HG02870 (cell line): ENCODE measurements at regions not wholly inside any gene's neighbourhood (a gene's known extent, or its start where the extent isn't known, plus 50 kb on each side); places are given as distances from the start of the nearest gene placed in this dataset.

Experiments
- ATAC-seq: cut with Tn5 transposase; IDR thresholded peaks from one replicate; pipeline ENCODE4 v1.9.1; 2021; ENCODE audit warnings: mild to moderate bottlenecking, moderate library complexity; ENCODE audit not compliant: unreplicated experiment

GRCh38 chr3:31048143-31048542, 153.7 kb upstream of the GADL1 start:
- ATAC-seq: no peak

DNA sequence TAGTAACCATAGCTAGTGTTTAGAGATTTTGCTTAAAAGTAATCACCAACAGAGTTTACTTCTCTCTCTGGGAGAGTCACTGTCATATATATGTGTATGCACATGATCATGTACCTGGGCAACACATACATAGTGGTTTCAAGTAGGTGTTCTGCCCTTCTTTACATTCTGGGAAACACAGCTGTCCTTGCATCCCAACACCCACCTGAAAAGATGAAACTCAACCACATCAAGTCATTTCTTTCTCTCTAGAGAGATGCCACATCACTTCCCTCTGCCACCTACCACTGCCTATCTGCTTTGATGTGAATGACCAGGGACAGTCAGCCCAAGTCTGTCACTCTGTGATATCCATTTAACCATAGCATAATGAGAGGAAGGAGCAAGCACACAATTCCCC, 155.8 kb upstream of the GADL1 start:
- ATAC-seq: no peak

GRCh38 chr3:31051226-31051625, 156.8 kb upstream of the GADL1 start:
- no peak for ATAC-seq

GRCh38 chr3:31053299-31053698, 158.8 kb upstream of the GADL1 start:
- ATAC-seq: no peak

DNA sequence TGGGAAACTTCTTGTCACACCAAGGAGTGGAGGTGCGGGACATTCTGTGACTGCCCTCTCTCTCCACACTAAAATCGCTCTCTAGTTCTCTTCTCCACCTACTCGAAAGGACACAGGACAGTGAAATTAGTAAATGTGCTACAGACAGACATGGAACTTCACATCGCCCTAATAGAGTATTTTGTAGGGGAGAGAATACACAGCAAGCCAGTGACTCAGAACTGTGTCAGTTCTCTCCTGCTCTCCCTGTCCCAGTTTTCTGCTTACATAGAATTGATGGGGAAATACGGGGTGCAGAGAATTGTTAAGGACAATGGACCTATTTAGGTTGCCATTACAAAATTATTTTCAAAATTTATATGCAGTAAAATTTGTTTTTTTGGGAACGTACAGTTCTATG, 159.6 kb upstream of the GADL1 start:
- ATAC-seq: no peak

DNA sequence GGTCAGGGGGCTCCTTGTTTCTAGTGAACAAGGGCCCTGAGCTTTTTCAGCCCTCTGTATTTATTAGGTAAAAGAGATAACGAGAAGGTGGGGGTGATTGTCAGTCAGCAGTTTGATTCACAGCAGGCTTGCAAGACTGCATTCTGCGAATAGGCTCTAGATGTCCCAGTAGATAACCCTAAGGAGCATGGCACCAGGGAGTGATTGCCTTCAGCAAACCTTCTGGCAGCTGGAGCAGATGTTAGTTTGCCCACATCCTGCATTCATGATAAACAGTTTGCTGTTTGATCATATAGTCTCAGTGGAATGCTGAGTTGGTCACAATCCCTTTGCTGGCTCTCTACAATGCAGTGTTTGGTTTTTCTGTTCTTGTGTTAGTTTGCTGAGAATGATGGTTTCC, 161.3 kb upstream of the GADL1 start:
- no peak for ATAC-seq

DNA sequence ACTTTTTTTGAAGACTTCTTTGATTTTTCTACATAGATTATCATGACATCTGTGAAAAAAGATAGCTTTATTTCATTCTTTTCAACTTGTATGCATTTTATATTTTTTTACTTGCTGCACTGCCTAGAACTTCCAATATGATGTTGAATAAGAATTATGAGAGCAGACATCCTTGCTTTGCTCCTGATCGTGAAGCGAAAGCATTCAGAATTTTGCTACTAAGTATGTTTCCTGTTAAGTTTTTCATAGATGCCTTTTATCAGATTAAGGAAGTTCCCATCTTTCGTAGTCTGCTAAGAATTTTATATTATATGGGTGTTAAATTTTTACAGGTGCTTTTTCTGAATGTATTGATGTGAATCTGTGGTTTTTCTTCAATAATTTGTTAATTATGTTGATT, 163.4 kb upstream of the GADL1 start:
- no peak for ATAC-seq

DNA sequence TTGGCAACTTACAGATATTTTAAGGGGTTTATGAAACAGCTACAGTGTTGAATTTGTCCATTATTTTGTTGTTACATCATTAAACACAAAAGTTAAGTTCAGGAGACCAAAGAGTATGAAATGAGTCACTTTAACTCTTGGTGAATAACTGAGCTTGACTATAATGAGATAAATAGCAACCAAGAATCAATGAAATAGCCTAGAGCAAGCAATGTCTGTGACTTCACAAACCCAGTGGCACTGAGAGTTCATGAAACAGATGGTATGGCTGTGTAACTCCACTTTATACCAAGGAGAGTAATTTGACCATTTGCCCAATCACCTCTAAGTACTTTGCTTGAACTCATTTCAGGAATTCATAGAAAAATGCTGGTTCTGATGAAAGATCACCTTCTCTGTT, 169.6 kb upstream of the GADL1 start:
- ATAC-seq: no peak

GRCh38 chr3:31065765-31066164, 171.3 kb upstream of the GADL1 start:
- no peak for ATAC-seq

DNA sequence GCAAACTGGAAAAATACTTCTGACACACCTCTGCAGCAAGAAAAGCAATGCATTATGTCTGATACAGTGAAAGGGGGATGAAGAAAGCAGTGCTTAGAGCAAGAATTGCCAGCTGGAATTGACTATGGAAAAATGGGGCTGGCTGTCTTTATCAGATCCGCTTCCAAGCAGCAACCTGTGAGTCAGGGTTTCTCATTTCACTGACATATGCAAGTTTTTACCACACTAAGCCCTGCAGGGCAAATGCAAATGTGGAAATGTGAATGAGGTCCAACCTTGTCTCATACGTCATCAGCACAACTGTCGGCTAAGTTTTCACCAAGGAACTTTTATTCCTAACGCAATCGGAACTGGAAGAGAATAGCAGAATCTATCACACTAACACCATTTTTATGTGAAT, 172.5 kb upstream of the GADL1 start:
- no peak for ATAC-seq

DNA sequence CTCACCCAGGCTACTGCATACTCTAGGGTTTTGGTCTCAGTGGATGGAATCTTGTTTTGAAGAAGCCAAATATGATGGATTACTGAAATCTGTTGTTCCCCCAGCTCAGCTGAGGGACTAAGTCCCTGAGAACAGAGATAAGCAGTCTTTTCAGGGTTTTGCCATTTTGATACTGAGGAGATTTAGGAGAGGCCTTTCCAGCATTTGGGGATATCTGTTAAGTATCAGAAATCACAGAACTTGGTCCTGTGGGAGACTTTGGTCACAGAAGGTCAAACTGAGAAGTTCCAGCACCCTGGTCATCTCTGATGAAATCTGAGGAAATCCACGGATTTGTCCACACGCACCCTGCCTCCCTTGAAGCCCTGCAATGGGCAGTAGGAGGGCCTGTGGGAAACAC, 181.0 kb upstream of the GADL1 start:
- ATAC-seq: no peak

DNA sequence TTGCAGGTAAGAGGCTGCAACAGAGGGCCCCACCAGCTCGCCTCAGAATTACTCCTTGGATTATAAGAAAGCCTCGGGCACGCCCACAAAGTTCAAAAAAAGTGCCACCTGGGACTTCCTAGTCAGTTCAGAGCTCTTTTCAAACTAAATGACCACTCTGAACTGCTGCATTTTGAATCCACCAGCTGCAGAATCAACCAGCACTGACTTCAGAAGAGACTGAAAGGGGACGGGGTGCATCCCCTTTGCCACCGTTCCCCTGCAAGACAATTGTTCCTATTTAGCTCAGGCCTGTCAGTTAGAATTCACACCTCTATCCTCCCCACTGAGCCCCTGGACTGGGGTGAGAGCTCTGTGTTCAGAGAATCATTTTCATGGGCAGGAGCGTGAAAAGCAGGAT, 181.4 kb upstream of the GADL1 start:
- no peak for ATAC-seq

DNA sequence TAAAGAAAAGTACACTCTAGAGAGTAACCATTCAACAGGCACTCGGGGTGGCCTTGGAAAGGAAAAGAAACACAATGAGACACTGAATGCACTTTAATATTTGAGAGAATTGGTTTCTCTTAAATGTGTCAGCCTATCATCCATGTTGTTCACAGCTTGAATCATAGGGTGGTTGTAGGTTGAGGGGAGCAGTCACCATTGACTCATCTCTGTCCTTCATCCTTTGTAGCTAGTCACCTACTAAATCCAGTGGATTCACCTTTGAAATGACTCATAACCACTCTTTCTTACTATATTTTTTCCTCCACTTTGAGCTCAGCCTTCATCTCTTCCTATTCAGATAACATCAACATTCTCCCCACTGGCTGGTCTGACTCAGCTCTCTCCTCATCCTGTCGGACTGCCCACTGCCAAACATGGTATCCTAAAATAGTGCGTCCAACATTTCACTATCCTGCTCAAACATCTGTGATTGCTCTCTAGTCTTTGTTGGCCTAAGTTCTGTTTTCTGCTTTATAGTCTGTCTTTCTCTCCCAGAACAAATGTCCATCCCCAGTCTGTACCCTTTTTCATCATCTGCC, 182.7 kb upstream of the GADL1 start:
- peak; percentile 88 for ATAC-seq

- ATAC-seq: no peak
Observed at GRCh38 chr3:31077826-31078225, 183.4 kb upstream of the GADL1 start.

DNA sequence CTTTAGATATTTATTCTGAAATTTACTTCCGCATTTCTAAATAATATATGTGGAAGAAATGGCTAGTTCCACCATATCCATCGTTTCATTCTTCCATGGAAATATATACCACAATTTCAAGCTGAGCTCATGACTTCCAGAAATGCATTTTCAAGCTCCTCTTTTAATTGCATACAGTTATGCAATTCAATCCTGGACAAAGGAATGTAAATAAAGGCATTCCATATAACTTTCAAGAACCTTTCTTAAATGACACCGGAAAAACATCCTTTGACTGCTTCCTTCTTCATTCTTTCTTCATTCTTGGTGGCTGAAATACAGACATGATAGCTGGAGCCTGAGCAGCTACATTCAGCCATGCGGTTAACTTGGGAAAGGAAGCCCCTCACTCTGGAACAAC, 185.2 kb upstream of the GADL1 start:
- no peak for ATAC-seq

DNA sequence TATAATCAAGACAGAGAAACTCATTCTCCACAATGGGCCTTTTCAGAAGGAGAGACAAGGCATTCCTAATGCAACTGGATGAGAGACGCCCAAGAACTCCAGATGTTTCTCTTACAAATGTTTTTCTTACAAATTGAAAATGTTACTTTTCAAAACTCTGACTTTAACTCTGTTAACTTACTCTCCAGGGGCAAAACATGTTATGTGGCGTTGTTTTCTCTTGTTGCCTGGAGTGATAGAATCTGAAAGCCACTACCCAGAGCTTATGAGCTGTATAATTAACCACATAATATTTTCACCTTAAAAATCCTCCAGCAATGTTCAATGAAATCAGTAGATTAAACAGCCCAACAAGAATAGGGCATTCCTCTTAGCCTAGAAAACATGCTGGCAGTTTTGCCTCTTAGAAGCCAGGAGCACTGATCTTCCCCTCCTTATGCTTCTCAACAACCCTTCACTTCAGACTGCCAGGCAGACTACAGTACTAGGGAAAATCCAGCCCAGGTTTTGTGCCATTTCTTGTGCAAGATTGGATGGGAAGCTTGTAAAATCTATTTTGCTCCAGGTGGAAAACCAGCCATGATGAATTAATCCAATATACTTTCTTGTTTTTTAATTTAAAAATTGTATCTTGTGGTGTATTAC, 186.7 kb upstream of the GADL1 start:
- ATAC-seq: no peak

DNA sequence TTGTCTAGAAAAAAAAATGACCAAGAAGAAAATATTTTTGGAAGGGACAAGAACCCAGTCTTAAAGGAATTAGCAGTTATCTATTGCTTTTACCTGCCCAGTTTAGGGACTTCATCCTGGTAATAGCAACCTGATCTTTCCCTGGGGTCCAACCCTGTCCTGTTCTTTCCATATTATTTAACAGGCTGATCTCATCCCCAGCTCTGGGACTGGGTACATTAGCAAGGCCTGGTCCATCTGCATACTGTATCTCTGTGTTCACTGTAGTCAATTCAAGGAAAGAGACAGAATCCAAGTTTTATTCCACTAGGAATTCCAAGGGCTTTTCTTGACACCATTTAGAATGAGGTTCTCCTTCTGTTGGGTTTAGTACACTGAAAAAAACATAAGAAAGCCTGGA, 191.7 kb upstream of the GADL1 start:
- ATAC-seq: no peak

- ATAC-seq: no peak
Observed at GRCh38 chr3:31086698-31087097, 192.2 kb upstream of the GADL1 start.

GRCh38 chr3:31091748-31092147, 197.3 kb upstream of the GADL1 start:
- no peak for ATAC-seq

DNA sequence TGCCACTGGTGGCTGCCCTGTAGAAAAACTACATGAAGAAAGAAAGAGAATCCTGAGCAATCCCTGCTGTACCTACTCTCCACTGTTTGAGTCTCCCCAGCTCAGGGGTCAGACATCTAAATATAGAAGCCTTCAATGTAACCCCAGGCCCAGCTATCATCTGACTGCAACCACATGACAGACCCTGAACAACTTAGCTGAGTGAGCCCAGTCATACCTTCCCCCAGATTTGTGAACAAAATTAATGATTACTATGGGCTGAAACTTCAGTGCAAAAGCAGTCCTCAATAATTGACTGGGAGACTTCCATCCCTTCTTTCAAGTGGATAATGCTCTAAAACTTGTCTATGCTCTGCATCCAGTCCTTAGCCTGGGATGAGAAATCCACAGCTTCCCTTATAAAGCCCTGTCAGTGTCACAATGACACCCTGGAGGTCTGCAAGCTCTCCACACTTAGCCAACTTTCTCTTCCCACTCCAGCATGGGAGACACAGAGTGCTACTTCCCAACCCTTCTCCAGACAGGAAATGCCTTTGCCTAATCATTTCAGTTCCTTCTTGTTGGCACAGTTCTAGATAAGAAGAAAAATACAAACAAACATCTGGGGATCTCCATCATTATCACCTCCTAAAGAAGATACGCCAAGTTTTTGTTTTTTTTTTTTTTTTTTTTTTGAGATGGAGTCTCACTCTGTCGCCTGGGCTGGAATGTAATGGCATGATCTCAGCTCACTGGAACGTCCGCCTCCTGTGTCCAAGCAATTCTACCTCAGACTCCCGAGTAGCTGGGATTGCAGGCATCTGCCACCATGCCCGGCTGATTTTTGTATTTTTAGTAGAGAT, 198.5 kb upstream of the GADL1 start:
- ATAC-seq: no peak

DNA sequence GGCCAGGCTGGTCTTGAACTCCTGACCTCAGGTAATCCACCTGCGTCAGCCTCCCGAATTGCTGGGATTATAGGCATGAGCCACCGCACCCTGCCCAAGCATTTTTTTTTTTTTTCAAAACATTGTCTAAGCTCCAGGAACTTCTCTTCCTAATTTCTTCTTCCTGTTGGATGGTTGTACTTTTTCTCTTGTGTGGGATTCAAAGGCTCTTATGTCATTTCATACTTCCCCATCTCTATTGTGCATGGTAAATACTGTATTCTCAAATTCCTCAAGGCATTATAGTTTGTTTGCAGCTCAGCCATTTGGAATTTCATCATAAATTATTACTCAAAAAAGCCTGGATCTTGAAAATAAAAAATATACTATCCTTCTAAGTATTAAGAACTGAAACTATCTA, 199.1 kb upstream of the GADL1 start:
- ATAC-seq: no peak

DNA sequence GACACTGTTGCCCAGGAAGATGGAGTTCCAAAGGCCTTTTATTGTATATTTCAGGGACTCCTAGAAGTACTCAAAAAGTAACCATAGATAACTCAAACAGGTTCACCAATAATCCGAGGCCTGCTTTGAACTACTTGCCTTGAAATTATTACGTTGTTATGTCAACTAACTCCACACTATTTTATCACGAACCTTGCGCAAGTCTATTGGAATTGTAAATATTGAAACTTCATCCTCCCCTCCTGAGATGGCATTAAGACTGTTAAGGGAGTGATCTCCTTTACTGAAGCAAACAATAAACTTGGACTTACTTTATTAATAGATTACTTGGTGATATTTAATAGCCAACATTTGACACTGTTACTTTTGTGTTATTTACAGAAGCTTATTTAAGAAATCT, 199.6 kb upstream of the GADL1 start:
- no peak for ATAC-seq
